ENCODE measurements at regions not wholly inside any gene's neighbourhood (a gene's known extent, or its start where the extent isn't known, plus 50 kb on each side); places are given as distances from the start of the nearest gene placed in this dataset.

DNA sequence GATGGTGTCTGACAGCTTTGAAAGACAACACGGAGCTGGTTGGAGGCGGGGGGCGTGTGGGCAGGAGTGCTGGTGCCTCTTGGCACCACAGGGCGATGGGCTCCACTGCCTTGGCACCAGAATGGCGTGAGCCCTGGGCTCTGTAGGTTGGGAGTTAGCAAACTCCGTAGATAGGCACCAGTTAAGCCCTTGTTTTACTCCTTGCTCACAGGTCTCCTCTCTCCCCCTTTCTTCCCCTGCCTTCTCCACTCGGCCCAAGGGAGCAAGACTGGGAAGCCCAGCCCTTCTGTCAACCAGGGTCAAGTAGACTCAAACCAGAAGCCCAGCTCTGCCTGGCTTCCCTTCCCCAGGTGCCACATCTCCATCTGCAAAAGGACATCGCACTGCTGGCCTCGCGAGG is 281.7 kb upstream of the ID2 start:
- Histone ChIP-seq H3K14ac (ENCODE audit: low read length in 2 of 2) (no peak overlapping the region), H3K4me3 (ENCODE audit: insufficient read depth in 1 of 2, low read depth in 1 of 2, low read length in 2 of 2) (no peak overlapping the region), H2AFZ (ENCODE audit: low read depth, low read length) (no peak overlapping the region), H2BK5ac (ENCODE audit: low read depth, low read length, poor library complexity, severe bottlenecking) (no peak overlapping the region), H3K4ac (ENCODE audit: low read depth in 1 of 2, low read length in 2 of 2) (no peak overlapping the region), H2BK15ac (ENCODE audit: low read depth, poor library complexity, severe bottlenecking) (no peak overlapping the region), H4K8ac (ENCODE audit: low read length) (no peak overlapping the region), H4K91ac (ENCODE audit: low read length) (no peak overlapping the region), H2BK120ac (ENCODE audit: low read depth, low read length) (no peak overlapping the region), H3K27ac (ENCODE audit: low read length, poor library complexity, severe bottlenecking) (no peak overlapping the region), H3K23ac (ENCODE audit: low read length in 2 of 2) (no peak overlapping the region), H3K4me1 (ENCODE audit: control insufficient read depth, insufficient read depth, low read depth, low read length) (no peaks in the 10 kb centered on the region), H2AK5ac (ENCODE audit: low read length, severe bottlenecking) (no peak overlapping the region), H2BK12ac (ENCODE audit: low read length in 2 of 2) (no peak overlapping the region), H3K79me1 (replicated peaks; ENCODE audit: low read length, poor library complexity, severe bottlenecking) (no peaks in the 10 kb centered on the region), H3K4me2 (ENCODE audit: low read length, poor library complexity, severe bottlenecking) (no peak overlapping the region), H3K36me3 (ENCODE audit: control insufficient read depth in 1 of 2, insufficient read depth in 2 of 2, low read depth in 1 of 2, low read length in 2 of 2) (no peaks in the 10 kb centered on the region), H3K9me3 (ENCODE audit: control insufficient read depth, low read length) (no peaks in the 10 kb centered on the region), H3K9ac (ENCODE audit: low read length) (no peak overlapping the region), H3K18ac (ENCODE audit: low read depth in 1 of 2, low read length in 2 of 2) (no peak overlapping the region), H3K27me3 (ENCODE audit: control insufficient read depth in 1 of 2, insufficient read depth in 1 of 2, low read length in 2 of 2) (no peaks in the 10 kb centered on the region)
- no peak for DNase-seq
- 85% methylated on average over 10 of the region's 10 CpGs for WGBS

DNA sequence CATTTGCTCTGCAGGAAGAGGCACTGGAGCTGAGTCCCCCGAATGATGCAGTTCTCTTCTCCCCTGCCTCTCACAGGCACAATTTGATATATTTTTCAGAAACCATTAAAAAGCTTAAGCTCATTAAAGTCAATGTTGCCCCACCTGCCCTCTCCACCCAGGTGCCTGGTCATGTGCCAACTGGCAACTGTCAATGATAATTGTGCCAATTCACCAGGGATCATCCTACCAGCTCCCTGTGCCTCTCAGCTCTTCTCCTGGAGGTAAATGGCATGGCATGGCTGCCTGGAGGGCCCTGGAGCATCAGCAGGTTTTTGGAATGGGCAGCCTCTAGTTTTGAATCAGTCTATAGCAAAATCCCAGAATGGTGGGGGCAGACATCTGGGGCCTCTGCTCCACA is 279.6 kb upstream of the ID2 start:
- peaks cover 1% of the 10 kb centered on the region for H3K4me1 ChIP-seq (ENCODE audit: control insufficient read depth, insufficient read depth, low read depth, low read length)
- H2AFZ ChIP-seq (ENCODE audit: low read depth, low read length), result no peak overlapping the region

GRCh38 chr2:8403876-8404275 is 278.0 kb upstream of the ID2 start:
- Histone ChIP-seq H3K27me3 (ENCODE audit: control insufficient read depth in 1 of 2, insufficient read depth in 1 of 2, low read length in 2 of 2) (no peaks in the 10 kb centered on the region), H3K4ac (ENCODE audit: low read depth in 1 of 2, low read length in 2 of 2) (no peak overlapping the region), H3K27ac (ENCODE audit: low read length, poor library complexity, severe bottlenecking) (no peak overlapping the region), H2BK120ac (ENCODE audit: low read depth, low read length) (no peak overlapping the region), H3K4me3 (ENCODE audit: insufficient read depth in 1 of 2, low read depth in 1 of 2, low read length in 2 of 2) (no peak overlapping the region), H3K4me2 (ENCODE audit: low read length, poor library complexity, severe bottlenecking) (no peak overlapping the region), H3K79me1 (replicated peaks; ENCODE audit: low read length, poor library complexity, severe bottlenecking) (no peaks in the 10 kb centered on the region), H4K8ac (ENCODE audit: low read length) (no peak overlapping the region), H3K36me3 (ENCODE audit: control insufficient read depth in 1 of 2, insufficient read depth in 2 of 2, low read depth in 1 of 2, low read length in 2 of 2) (no peaks in the 10 kb centered on the region), H2AK5ac (ENCODE audit: low read length, severe bottlenecking) (no peak overlapping the region), H3K9me3 (ENCODE audit: control insufficient read depth, low read length) (no peaks in the 10 kb centered on the region), H3K14ac (ENCODE audit: low read length in 2 of 2) (no peak overlapping the region), H3K23ac (ENCODE audit: low read length in 2 of 2) (no peak overlapping the region), H4K91ac (ENCODE audit: low read length) (no peak overlapping the region), H3K4me1 (ENCODE audit: control insufficient read depth, insufficient read depth, low read depth, low read length) (peaks cover 1% of the 10 kb centered on the region), H3K18ac (ENCODE audit: low read depth in 1 of 2, low read length in 2 of 2) (no peak overlapping the region), H2BK15ac (ENCODE audit: low read depth, poor library complexity, severe bottlenecking) (no peak overlapping the region), H2AFZ (ENCODE audit: low read depth, low read length) (no peak overlapping the region), H2BK12ac (ENCODE audit: low read length in 2 of 2) (no peak overlapping the region), H3K9ac (ENCODE audit: low read length) (no peak overlapping the region), H2BK5ac (ENCODE audit: low read depth, low read length, poor library complexity, severe bottlenecking) (no peak overlapping the region)
- DNase-seq, result no peak
- WGBS, result 88% methylated on average over 6 of the region's 6 CpGs

More for the DNA sequence above, 279.6 kb upstream of the ID2 start:
- H2BK12ac ChIP-seq (ENCODE audit: low read length in 2 of 2), result no peak overlapping the region
- no peaks in the 10 kb centered on the region for H3K9me3 ChIP-seq (ENCODE audit: control insufficient read depth, low read length)
- H3K79me1 ChIP-seq (replicated peaks; ENCODE audit: low read length, poor library complexity, severe bottlenecking), result no peaks in the 10 kb centered on the region
- H4K8ac ChIP-seq (ENCODE audit: low read length), result no peak overlapping the region
- no peak overlapping the region for H3K4me2 ChIP-seq (ENCODE audit: low read length, poor library complexity, severe bottlenecking)
- no peak overlapping the region for H2BK15ac ChIP-seq (ENCODE audit: low read depth, poor library complexity, severe bottlenecking)
- no peak overlapping the region for H3K14ac ChIP-seq (ENCODE audit: low read length in 2 of 2)
- DNase-seq, result no peak
- H3K9ac ChIP-seq (ENCODE audit: low read length), result no peak overlapping the region
- no peak overlapping the region for H2BK5ac ChIP-seq (ENCODE audit: low read depth, low read length, poor library complexity, severe bottlenecking)
- H3K27ac ChIP-seq (ENCODE audit: low read length, poor library complexity, severe bottlenecking), result no peak overlapping the region
- WGBS, result 100% methylated on average over 1 of the region's 1 CpG
- H3K4ac ChIP-seq (ENCODE audit: low read depth in 1 of 2, low read length in 2 of 2), result no peak overlapping the region
- H3K36me3 ChIP-seq (ENCODE audit: control insufficient read depth in 1 of 2, insufficient read depth in 2 of 2, low read depth in 1 of 2, low read length in 2 of 2), result no peaks in the 10 kb centered on the region
- no peak overlapping the region for H4K91ac ChIP-seq (ENCODE audit: low read length)
- no peaks in the 10 kb centered on the region for H3K27me3 ChIP-seq (ENCODE audit: control insufficient read depth in 1 of 2, insufficient read depth in 1 of 2, low read length in 2 of 2)
- no peak overlapping the region for H2BK120ac ChIP-seq (ENCODE audit: low read depth, low read length)
- H2AK5ac ChIP-seq (ENCODE audit: low read length, severe bottlenecking), result no peak overlapping the region
- no peak overlapping the region for H3K18ac ChIP-seq (ENCODE audit: low read depth in 1 of 2, low read length in 2 of 2)
- no peak overlapping the region for H3K4me3 ChIP-seq (ENCODE audit: insufficient read depth in 1 of 2, low read depth in 1 of 2, low read length in 2 of 2)
- no peak overlapping the region for H3K23ac ChIP-seq (ENCODE audit: low read length in 2 of 2)

GRCh38 chr2:8405334-8405733 is 276.5 kb upstream of the ID2 start:
- DNase-seq, result no peak
- Histone ChIP-seq H3K14ac (ENCODE audit: low read length in 2 of 2) (no peak overlapping the region), H3K36me3 (ENCODE audit: control insufficient read depth in 1 of 2, insufficient read depth in 2 of 2, low read depth in 1 of 2, low read length in 2 of 2) (no peaks in the 10 kb centered on the region), H3K9ac (ENCODE audit: low read length) (no peak overlapping the region), H2BK120ac (ENCODE audit: low read depth, low read length) (no peak overlapping the region), H2BK5ac (ENCODE audit: low read depth, low read length, poor library complexity, severe bottlenecking) (no peak overlapping the region), H2AK5ac (ENCODE audit: low read length, severe bottlenecking) (no peak overlapping the region), H3K27ac (ENCODE audit: low read length, poor library complexity, severe bottlenecking) (no peak overlapping the region), H3K23ac (ENCODE audit: low read length in 2 of 2) (no peak overlapping the region), H3K4me2 (ENCODE audit: low read length, poor library complexity, severe bottlenecking) (no peak overlapping the region), H2BK15ac (ENCODE audit: low read depth, poor library complexity, severe bottlenecking) (no peak overlapping the region), H4K8ac (ENCODE audit: low read length) (no peak overlapping the region), H2AFZ (ENCODE audit: low read depth, low read length) (no peak overlapping the region), H3K4me3 (ENCODE audit: insufficient read depth in 1 of 2, low read depth in 1 of 2, low read length in 2 of 2) (no peak overlapping the region), H3K9me3 (ENCODE audit: control insufficient read depth, low read length) (no peaks in the 10 kb centered on the region), H2BK12ac (ENCODE audit: low read length in 2 of 2) (no peak overlapping the region), H3K18ac (ENCODE audit: low read depth in 1 of 2, low read length in 2 of 2) (no peak overlapping the region), H3K79me1 (replicated peaks; ENCODE audit: low read length, poor library complexity, severe bottlenecking) (no peaks in the 10 kb centered on the region), H3K4ac (ENCODE audit: low read depth in 1 of 2, low read length in 2 of 2) (no peak overlapping the region), H4K91ac (ENCODE audit: low read length) (no peak overlapping the region), H3K4me1 (ENCODE audit: control insufficient read depth, insufficient read depth, low read depth, low read length) (peaks cover 1% of the 10 kb centered on the region), H3K27me3 (ENCODE audit: control insufficient read depth in 1 of 2, insufficient read depth in 1 of 2, low read length in 2 of 2) (no peaks in the 10 kb centered on the region)
- WGBS, result 100% methylated on average over 3 of the region's 3 CpGs

Measured in mesenchymal stem cell (in vitro differentiated cells and primary cell).